Astrocyte (in vitro differentiated cells and primary cell): ENCODE measurements at regions not wholly inside any gene's neighbourhood (a gene's known extent, or its start where the extent isn't known, plus 50 kb on each side); places are given as distances from the start of the nearest gene placed in this dataset.

Experiments used
- DNase-seq: peaks from one replicate; pipeline ENCODE4 v3.0.0-alpha.2; 2010; ENCODE audit warnings: low read depth
- FAIRE-seq: peaks from 2 replicates; lab custom pipeline; 2011; peaks lifted over from hg19 to GRCh38; lab: Jason Lieb, UNC
- H2AFZ ChIP-seq: 2 replicates; pipeline ENCODE4 v1.6.0; 2012; ENCODE audit warnings: low read depth, low read length, inconsistent platforms
- H3K27ac ChIP-seq: 2 replicates; pipeline ENCODE4 v1.5.1; 2011; ENCODE audit warnings: low read depth, low read length, inconsistent platforms
- H3K27me3 ChIP-seq: 2 replicates; pipeline ENCODE4 v1.6.0; 2011; ENCODE audit warnings: low read length, inconsistent platforms; ENCODE audit not compliant: insufficient read depth
- H3K36me3 ChIP-seq: 2 replicates; pipeline ENCODE4 v1.5.1; 2011; ENCODE audit warnings: low read length, inconsistent platforms; ENCODE audit not compliant: insufficient read depth
- H3K4me1 ChIP-seq: 2 replicates; pipeline ENCODE4 v1.5.1; 2011; ENCODE audit warnings: low read length, inconsistent platforms; ENCODE audit not compliant: insufficient read depth
- H3K4me2 ChIP-seq: 2 replicates; pipeline ENCODE4 v1.6.0; 2012; ENCODE audit warnings: low read length, inconsistent platforms
- H3K4me3 ChIP-seq: 2 replicates; pipeline ENCODE4 v1.5.1; 2011; ENCODE audit warnings: low read depth, mild to moderate bottlenecking, low read length, inconsistent platforms; ENCODE audit not compliant: insufficient read depth
- H3K79me2 ChIP-seq: 2 replicates; pipeline ENCODE4 v1.6.0; 2012; ENCODE audit warnings: mild to moderate bottlenecking, low read length, inconsistent platforms; ENCODE audit not compliant: insufficient read depth
- H3K9ac ChIP-seq: 2 replicates; pipeline ENCODE4 v1.6.0; 2012; ENCODE audit warnings: mild to moderate bottlenecking, low read length, inconsistent platforms
- H3K9me3 ChIP-seq: 2 replicates; pipeline ENCODE4 v1.5.1; 2012; ENCODE audit warnings: low read depth, mild to moderate bottlenecking, low read length, inconsistent platforms; ENCODE audit not compliant: insufficient read depth
- H4K20me1 ChIP-seq: 2 replicates; pipeline ENCODE4 v1.6.0; 2012; ENCODE audit warnings: low read length, inconsistent platforms; ENCODE audit not compliant: insufficient read depth
- H3K27ac Mint-ChIP-seq: one replicate; pipeline ENCODE4 v1.8.0; 2021; ENCODE audit warnings: mild to moderate bottlenecking, mixed read lengths; ENCODE audit not compliant: unreplicated experiment
- H3K27me3 Mint-ChIP-seq: one replicate; pipeline ENCODE4 v1.8.0; 2021; ENCODE audit warnings: low read depth, mixed read lengths; ENCODE audit not compliant: unreplicated experiment
- H3K36me3 Mint-ChIP-seq: one replicate; pipeline ENCODE4 v1.8.0; 2021; ENCODE audit warnings: low read depth, mixed read lengths; ENCODE audit not compliant: unreplicated experiment
- H3K4me1 Mint-ChIP-seq: one replicate; pipeline ENCODE4 v1.8.0; 2021; ENCODE audit warnings: low read depth, mixed read lengths; ENCODE audit not compliant: unreplicated experiment
- H3K4me3 Mint-ChIP-seq: one replicate; pipeline ENCODE4 v1.8.0; 2021; ENCODE audit warnings: mild to moderate bottlenecking, moderate library complexity, mixed read lengths; ENCODE audit not compliant: unreplicated experiment
- H3K9me3 Mint-ChIP-seq: one replicate; pipeline ENCODE4 v1.8.0; 2021; ENCODE audit warnings: mild to moderate bottlenecking, mixed read lengths; ENCODE audit not compliant: unreplicated experiment
- CTCF ChIP-seq: IDR thresholded peaks from 2 replicates; pipeline ENCODE4 v1.5.1; 2011; ENCODE audit warnings: low read depth, mild to moderate bottlenecking, inconsistent platforms, low read length, moderate library complexity; ENCODE audit not compliant: insufficient read depth
- EZH2 ChIP-seq: IDR thresholded peaks from 2 replicates; pipeline ENCODE4 v1.6.1; 2012; ENCODE audit warnings: mild to moderate bottlenecking, low read length, inconsistent platforms; ENCODE audit not compliant: insufficient read depth

- Histone ChIP-seq H3K27me3 (no peaks in the 10 kb centered on the region), H3K4me1 (no peaks in the 10 kb centered on the region), H3K4me2 (no peak overlapping the region), H3K36me3 (no peaks in the 10 kb centered on the region), H3K27ac (no peak overlapping the region), H3K79me2 (no peaks in the 10 kb centered on the region), H3K4me3 (no peak overlapping the region), H3K9me3 (no peaks in the 10 kb centered on the region), H3K9ac (no peak overlapping the region), H4K20me1 (no peaks in the 10 kb centered on the region), H2AFZ (no peak overlapping the region)
- Mint-ChIP-seq H3K4me3 (no peak overlapping the region), H3K27me3 (no peaks in the 10 kb centered on the region), H3K4me1 (no peaks in the 10 kb centered on the region), H3K36me3 (no peaks in the 10 kb centered on the region), H3K9me3 (no peaks in the 10 kb centered on the region), H3K27ac (no peak overlapping the region)
- TF ChIP-seq EZH2 (no peak), CTCF (no peak)
- DNase-seq (no peak), FAIRE-seq (no peak)
Measured at GRCh38 chr7:89563597-89563996, 590.7 kb upstream of the STEAP1 start.

GRCh38 chr7:89584896-89585295, 569.4 kb upstream of the STEAP1 start:
- no peaks in the 10 kb centered on the region for H3K4me1 ChIP-seq
- Mint-ChIP-seq H3K27me3 (no peaks in the 10 kb centered on the region), H3K4me3 (no peak overlapping the region), H3K36me3 (no peaks in the 10 kb centered on the region), H3K4me1 (no peaks in the 10 kb centered on the region), H3K9me3 (peaks cover 5% of the 10 kb centered on the region), H3K27ac (no peak overlapping the region)
- no peaks in the 10 kb centered on the region for H3K79me2 ChIP-seq
- H3K36me3 ChIP-seq: no peaks in the 10 kb centered on the region
- H4K20me1 ChIP-seq: no peaks in the 10 kb centered on the region
- FAIRE-seq (no peak), DNase-seq (no peak)
- no peak for TF ChIP-seq CTCF
- TF ChIP-seq EZH2: no peak
- H3K27me3 ChIP-seq: no peaks in the 10 kb centered on the region
- H3K9me3 ChIP-seq: no peaks in the 10 kb centered on the region
- no peak overlapping the region for H3K27ac ChIP-seq
- H3K4me2 ChIP-seq: no peak overlapping the region
- H3K4me3 ChIP-seq: no peak overlapping the region
- H2AFZ ChIP-seq: no peak overlapping the region
- no peak overlapping the region for H3K9ac ChIP-seq

GRCh38 chr7:89593125-89593524, 561.1 kb upstream of the STEAP1 start:
- FAIRE-seq: no peak
- no peak overlapping the region for H2AFZ ChIP-seq
- H3K9me3 Mint-ChIP-seq: no peaks in the 10 kb centered on the region
- no peaks in the 10 kb centered on the region for H4K20me1 ChIP-seq
- H3K27ac ChIP-seq: no peak overlapping the region
- no peak for DNase-seq
- H3K4me1 ChIP-seq: no peaks in the 10 kb centered on the region
- no peak overlapping the region for H3K4me3 ChIP-seq
- no peaks in the 10 kb centered on the region for H3K27me3 Mint-ChIP-seq
- H3K9me3 ChIP-seq: no peaks in the 10 kb centered on the region
- H3K27me3 ChIP-seq: no peaks in the 10 kb centered on the region
- no peak overlapping the region for H3K27ac Mint-ChIP-seq
- no peak overlapping the region for H3K4me2 ChIP-seq
- no peaks in the 10 kb centered on the region for H3K4me1 Mint-ChIP-seq
- H3K36me3 Mint-ChIP-seq: no peaks in the 10 kb centered on the region
- H3K4me3 Mint-ChIP-seq: no peak overlapping the region
- TF ChIP-seq EZH2 (no peak), CTCF (no peak)
- no peaks in the 10 kb centered on the region for H3K79me2 ChIP-seq
- no peaks in the 10 kb centered on the region for H3K36me3 ChIP-seq
- H3K9ac ChIP-seq: no peak overlapping the region
